Esophagus muscularis mucosa (tissue), 4 donors: ENCODE measurements at regions not wholly inside any gene's neighbourhood (a gene's known extent, or its start where the extent isn't known, plus 50 kb on each side); places are given as distances from the start of the nearest gene placed in this dataset.

Experiments
- CTCF ChIP-seq, 3 experiments: fragments of 200-600 bp in 2 of 3; fragments of 450-650 bp in 1 of 3; sonication (generic) in 2 of 3; IDR thresholded peaks; one replicate each; pipeline ENCODE4 v1.5.1; 2017 to 2019; ENCODE audit warnings: antibody characterized with exemption in 3 of 3, mild to moderate bottlenecking in 2 of 3, moderate library complexity in 1 of 3
- EP300 ChIP-seq: sonication (generic); formaldehyde crosslinking; IDR thresholded peaks from one replicate; pipeline ENCODE4 v1.6.1; 2017; ENCODE audit warnings: antibody characterized with exemption
- POLR2A ChIP-seq: fragments of 450-650 bp; IDR thresholded peaks from one replicate; pipeline ENCODE4 v1.6.1; 2017; ENCODE audit warnings: antibody characterized with exemption, moderate library complexity, mild to moderate bottlenecking, low read depth
- POLR2AphosphoS5 ChIP-seq, 2 donors: sonication (generic); formaldehyde crosslinking; IDR thresholded peaks; one replicate each; pipeline ENCODE4 v1.6.1; 2017; ENCODE audit warnings: antibody characterized with exemption in 2 of 2

- TF ChIP-seq CTCF (IDR thresholded peaks at IDR 0.05) (no peak), EP300 (no peak), POLR2AphosphoS5 (IDR thresholded peaks at IDR 0.05) (no peak), POLR2A (no peak)
These were observed 660.7 kb downstream of the SMARCA1 start for GRCh38 chrX:128862557-128862956.
